Endothelial cell of umbilical vein (primary cell): ENCODE measurements at regions not wholly inside any gene's neighbourhood (a gene's known extent, or its start where the extent isn't known, plus 50 kb on each side); places are given as distances from the start of the nearest gene placed in this dataset.

ENCODE experiments used
- BruUV-seq: library from RNA; stranded (reverse); fragments of 400-500 nt; replicated peaks from 2 replicates; lab custom pipeline; 2021; lab: Mats Ljungman, UMichigan
- CTCF ChIA-PET: fragments of 300-600, 350-600 bp; sonication (Branson Sonifier 250); formaldehyde crosslinking; loops from one replicate; lab custom pipeline; 2021; ENCODE audit warnings: antibody characterized with exemption, inconsistent platforms; lab: Charles Lee
- POLR2A ChIA-PET: fragments of 300-600, 350-600 bp; sonication (Branson Sonifier 250); formaldehyde crosslinking; loops from one replicate; lab custom pipeline; 2021; ENCODE audit warnings: antibody characterized with exemption, inconsistent platforms; lab: Charles Lee
- DNase-seq: peaks from one replicate; pipeline ENCODE4 v3.0.0-alpha.2; 2011; ENCODE audit warnings: low read depth, low spot score
- FAIRE-seq: peaks from 2 replicates; lab custom pipeline; 2011; peaks lifted over from hg19 to GRCh38; lab: Jason Lieb, UNC
- H2AFZ ChIP-seq: 2 replicates; pipeline ENCODE4 v1.6.0; 2012; ENCODE audit warnings: low read depth, low read length, control low read depth, inconsistent platforms
- H3K27ac ChIP-seq: 2 replicates; pipeline ENCODE4 v1.5.1; 2011; ENCODE audit warnings: low read depth, mild to moderate bottlenecking, control low read depth, low read length, moderate library complexity; ENCODE audit not compliant: insufficient read depth
- H3K27me3 ChIP-seq, 2 experiments: 2 replicates each; pipeline versions ENCODE4 v1.6.0 to v1.6.1; 2011; ENCODE audit warnings: low read length in 2 of 2, mixed read lengths in 1 of 2; ENCODE audit not compliant: control insufficient read depth in 2 of 2, insufficient read depth in 2 of 2
- H3K36me3 ChIP-seq, 2 experiments: 2 replicates in 1 of 2; 3 replicates in 1 of 2; pipeline ENCODE4 v1.5.1; 2011; ENCODE audit warnings: low read length in 2 of 2, mild to moderate bottlenecking in 1 of 2, moderate library complexity in 1 of 2; ENCODE audit not compliant: control insufficient read depth in 2 of 2, insufficient read depth in 2 of 2; ENCODE audit errors: extremely low read depth in 1 of 2
- H3K4me1 ChIP-seq: 3 replicates; pipeline ENCODE4 v1.5.1; 2011; ENCODE audit warnings: mild to moderate bottlenecking, low read length; ENCODE audit not compliant: control insufficient read depth, insufficient read depth; ENCODE audit errors: extremely low read depth
- H3K4me2 ChIP-seq: 2 replicates; pipeline ENCODE4 v1.6.1; 2011; ENCODE audit warnings: low read length, control low read depth, mixed read lengths; ENCODE audit not compliant: insufficient read depth
- H3K4me3 ChIP-seq, 3 experiments: fragments of 200-600 bp in 1 of 3; sonication (generic), shearing (Covaris generic) in 1 of 3; replicated peaks in 1 of 3; 2 replicates each; pipeline ENCODE4 v1.5.1; 2011 to 2016; ENCODE audit warnings: control low read depth in 3 of 3, low read length in 3 of 3, mild to moderate bottlenecking in 2 of 3, inconsistent platforms in 1 of 3, low read depth in 1 of 3, moderate library complexity in 1 of 3; ENCODE audit not compliant: insufficient read depth in 1 of 3
- H3K79me2 ChIP-seq: 2 replicates; pipeline ENCODE4 v1.6.0; 2012; ENCODE audit warnings: low read length, inconsistent platforms; ENCODE audit not compliant: control insufficient read depth, insufficient read depth
- H3K9ac ChIP-seq: replicated peaks from 2 replicates; pipeline ENCODE3; 2011; ENCODE audit warnings: low read length, control low read depth; ENCODE audit not compliant: insufficient read depth; ENCODE audit errors: extremely low read depth
- H3K9me1 ChIP-seq: replicated peaks from 3 replicates; pipeline ENCODE4 v1.6.0; 2011; ENCODE audit warnings: mild to moderate bottlenecking, low read length; ENCODE audit not compliant: control insufficient read depth, insufficient read depth; ENCODE audit errors: extremely low read depth
- H3K9me3 ChIP-seq: replicated peaks from 2 replicates; pipeline ENCODE4 v1.5.1; 2012; ENCODE audit warnings: low read length, inconsistent platforms; ENCODE audit not compliant: control insufficient read depth, insufficient read depth
- H4K20me1 ChIP-seq: replicated peaks from 2 replicates; pipeline ENCODE3; 2011; ENCODE audit warnings: mild to moderate bottlenecking, low read length; ENCODE audit not compliant: control insufficient read depth, insufficient read depth; ENCODE audit errors: extremely low read depth
- CTCF ChIP-seq, 2 donors: IDR thresholded peaks; 1 replicate in 1 of 2; 2 replicates in 1 of 2; pipeline ENCODE4 v1.5.1; 2011; ENCODE audit warnings: low read length in 2 of 2, mild to moderate bottlenecking in 2 of 2, moderate library complexity in 2 of 2, control low read depth in 1 of 2, inconsistent platforms in 1 of 2, low read depth in 1 of 2; ENCODE audit not compliant: insufficient read depth in 1 of 2; ENCODE audit errors: extremely low read depth in 1 of 2
- EZH2 ChIP-seq: IDR thresholded peaks from 2 replicates; pipeline ENCODE4 v1.6.1; 2012; ENCODE audit warnings: borderline replicate concordance, low read depth, mild to moderate bottlenecking, moderate library complexity, low read length, inconsistent platforms; ENCODE audit not compliant: severe bottlenecking
- FOS ChIP-seq: IDR thresholded peaks from 2 replicates; pipeline ENCODE4 v1.6.1; 2011; ENCODE audit warnings: mild to moderate bottlenecking, low read length, moderate library complexity, borderline replicate concordance; ENCODE audit not compliant: insufficient read depth
- GATA2 ChIP-seq: IDR thresholded peaks from 2 replicates; pipeline ENCODE4 v1.7.0; 2011; ENCODE audit warnings: low read depth, mild to moderate bottlenecking, moderate library complexity, mixed read lengths, low read length; ENCODE audit not compliant: insufficient read length, insufficient read depth
- JUN ChIP-seq: IDR thresholded peaks from 2 replicates; pipeline ENCODE4 v1.6.1; 2011; ENCODE audit warnings: borderline replicate concordance, low read depth; ENCODE audit not compliant: insufficient read length, insufficient read depth
- MAX ChIP-seq: IDR thresholded peaks from 2 replicates; pipeline ENCODE4 v1.6.1; 2011; ENCODE audit not compliant: insufficient read depth, insufficient read length
- MYC ChIP-seq: IDR thresholded peaks from one replicate; pipeline ENCODE4 v1.6.1; 2011; ENCODE audit warnings: mild to moderate bottlenecking, low read depth, low read length
- POLR2A ChIP-seq: IDR thresholded peaks from 2 replicates; pipeline ENCODE4 v1.6.1; 2012; ENCODE audit warnings: low read depth, mild to moderate bottlenecking, control low read depth, low read length
- POLR2AphosphoS5 ChIP-seq: IDR thresholded peaks from 2 replicates; pipeline ENCODE4 v1.6.1; 2012; ENCODE audit warnings: low read depth, mild to moderate bottlenecking, control low read depth, low read length, moderate library complexity; ENCODE audit not compliant: insufficient read depth
- dilution Hi-C: fragments of 300-500 bp; cut with MboI; formaldehyde crosslinking; loops from one replicate; pipeline ENCODE4 v1.15.0; 2019; ENCODE audit warnings: low sequenced_read_pairs; ENCODE audit not compliant: extremely low pct_ligation_motif_present
- intact Hi-C: fragments of 100-400 bp; cut with micrococcal nuclease; formaldehyde crosslinking; loops from one replicate; pipeline ENCODE4 v1.10.0; 2022

GRCh38 chr15:24898715-24899272 is 56.0 kb upstream of the SNRPN start:
- no peak for DNase-seq
- BruUV-seq, result no TSS peak
- no peak for FAIRE-seq
- Histone ChIP-seq H2AFZ (no peak overlapping the region), H3K27me3 (no peaks in the 10 kb centered on the region), H4K20me1 (no peaks in the 10 kb centered on the region), H3K4me2 (no peak overlapping the region), H3K9me3 (no peaks in the 10 kb centered on the region), H3K79me2 (no peaks in the 10 kb centered on the region), H3K4me3 (no peak overlapping the region), H3K36me3 (no peaks in the 10 kb centered on the region), H3K9ac (no peak overlapping the region), H3K27ac (no peak overlapping the region), H3K4me1 (no peaks in the 10 kb centered on the region), H3K9me1 (no peaks in the 10 kb centered on the region)
- CTCF ChIA-PET, result no interaction called here
- intact Hi-C loops (no loop called here), dilution Hi-C loops (no loop called here)
- POLR2A ChIA-PET, result no interaction called here
- no peak for TF ChIP-seq POLR2A
- TF ChIP-seq FOS, result no peak
- no peak for TF ChIP-seq CTCF (IDR thresholded peaks at IDR 0.05; ENCODE audit: extremely low read depth in 1 of 2, insufficient read depth in 1 of 2, low read depth in 1 of 2, low read length in 2 of 2)

GRCh38 chr15:24899367-24899766 is 55.4 kb upstream of the SNRPN start:
- Histone ChIP-seq H3K79me2 (no peaks in the 10 kb centered on the region), H2AFZ (no peak overlapping the region), H3K9ac (no peak overlapping the region), H4K20me1 (no peaks in the 10 kb centered on the region), H3K4me1 (no peaks in the 10 kb centered on the region), H3K9me1 (no peaks in the 10 kb centered on the region), H3K4me3 (no peak overlapping the region), H3K4me2 (no peak overlapping the region), H3K36me3 (no peaks in the 10 kb centered on the region), H3K27ac (no peak overlapping the region), H3K9me3 (no peaks in the 10 kb centered on the region), H3K27me3 (no peaks in the 10 kb centered on the region)
- intact Hi-C loops, result no loop called here
- FAIRE-seq, result no peak
- no TSS peak for BruUV-seq
- POLR2A ChIA-PET, result no interaction called here
- DNase-seq, result no peak
- dilution Hi-C loops, result no loop called here
- CTCF ChIA-PET, result no interaction called here
- TF ChIP-seq MAX (no peak), CTCF (IDR thresholded peaks at IDR 0.05; ENCODE audit: extremely low read depth in 1 of 2, insufficient read depth in 1 of 2, low read depth in 1 of 2, low read length in 2 of 2) (no peak), GATA2 (no peak), MYC (no peak), POLR2A (no peak), EZH2 (no peak), JUN (no peak), POLR2AphosphoS5 (no peak), FOS (no peak)
